Keratinocyte (primary cell): ENCODE measurements at regions not wholly inside any gene's neighbourhood (a gene's known extent, or its start where the extent isn't known, plus 50 kb on each side); places are given as distances from the start of the nearest gene placed in this dataset.

Experiments used
- EZH2 ChIP-seq: IDR thresholded peaks from one replicate; pipeline ENCODE4 v1.6.1; 2012; ENCODE audit warnings: inconsistent platforms, mild to moderate bottlenecking, low read length, moderate library complexity
- TF ChIP-seq, protein P1 (sequence below), 3 experiments: IDR thresholded peaks in 1 of 3; conservative IDR thresholded peaks in 1 of 3; optimal IDR thresholded peaks in 1 of 3; 2 replicates in 2 of 3; 3 replicates in 1 of 3; pipeline versions ENCODE3 to v1.5.1; 2011; ENCODE audit warnings: low read length in 3 of 3, mild to moderate bottlenecking in 3 of 3, moderate library complexity in 2 of 3, control low read depth in 1 of 3, inconsistent platforms in 1 of 3; ENCODE audit not compliant: insufficient read depth in 2 of 3; ENCODE audit errors: extremely low read depth in 1 of 3

DNA sequence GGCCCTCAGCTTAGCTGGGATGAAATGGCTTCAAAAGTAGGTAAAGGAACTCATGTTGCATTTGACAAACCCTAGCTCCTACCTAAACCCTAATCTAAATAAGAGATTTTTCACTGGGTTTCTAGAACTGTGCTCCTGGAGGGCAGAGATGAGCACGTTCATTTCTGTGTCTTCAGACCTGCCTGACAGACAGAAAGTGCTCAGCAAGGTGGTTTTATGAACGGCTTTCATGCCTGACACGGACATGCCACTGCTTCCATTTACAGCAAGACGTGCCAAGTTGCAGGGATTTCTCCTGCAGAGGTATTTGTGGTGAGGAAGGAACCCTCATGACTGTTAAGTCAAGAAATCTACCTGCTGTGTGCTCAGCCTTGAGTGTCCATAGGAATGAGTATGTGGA is 83.5 kb upstream of the KMT2C start:
- TF ChIP-seq, protein P1, sequence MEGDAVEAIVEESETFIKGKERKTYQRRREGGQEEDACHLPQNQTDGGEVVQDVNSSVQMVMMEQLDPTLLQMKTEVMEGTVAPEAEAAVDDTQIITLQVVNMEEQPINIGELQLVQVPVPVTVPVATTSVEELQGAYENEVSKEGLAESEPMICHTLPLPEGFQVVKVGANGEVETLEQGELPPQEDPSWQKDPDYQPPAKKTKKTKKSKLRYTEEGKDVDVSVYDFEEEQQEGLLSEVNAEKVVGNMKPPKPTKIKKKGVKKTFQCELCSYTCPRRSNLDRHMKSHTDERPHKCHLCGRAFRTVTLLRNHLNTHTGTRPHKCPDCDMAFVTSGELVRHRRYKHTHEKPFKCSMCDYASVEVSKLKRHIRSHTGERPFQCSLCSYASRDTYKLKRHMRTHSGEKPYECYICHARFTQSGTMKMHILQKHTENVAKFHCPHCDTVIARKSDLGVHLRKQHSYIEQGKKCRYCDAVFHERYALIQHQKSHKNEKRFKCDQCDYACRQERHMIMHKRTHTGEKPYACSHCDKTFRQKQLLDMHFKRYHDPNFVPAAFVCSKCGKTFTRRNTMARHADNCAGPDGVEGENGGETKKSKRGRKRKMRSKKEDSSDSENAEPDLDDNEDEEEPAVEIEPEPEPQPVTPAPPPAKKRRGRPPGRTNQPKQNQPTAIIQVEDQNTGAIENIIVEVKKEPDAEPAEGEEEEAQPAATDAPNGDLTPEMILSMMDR (optimal IDR thresholded peaks at IDR 0.05 in 1 of 3, IDR thresholded peaks at IDR 0.05 in 1 of 3, conservative IDR thresholded peaks at IDR 0.05 in 1 of 3; ENCODE audit: extremely low read depth in 1 of 3, insufficient read depth in 2 of 3, low read length in 3 of 3), result no peak
- no peak for TF ChIP-seq EZH2
